ENCODE measurements at regions not wholly inside any gene's neighbourhood (a gene's known extent, or its start where the extent isn't known, plus 50 kb on each side); places are given as distances from the start of the nearest gene placed in this dataset.

- intact Hi-C loops (cut with DNase I), result no loop called here
- ATAC-seq, result no peak
- no peaks in the 10 kb centered on the region for H3K27me3 ChIP-seq (ENCODE audit: low read depth)
- H3K27ac ChIP-seq, result no peak overlapping the region
- no peak for DNase-seq
- no peaks in the 10 kb centered on the region for H3K9me3 ChIP-seq
- no peak for TF ChIP-seq CTCF (IDR thresholded peaks at IDR 0.05)
- peaks cover 4% of the 10 kb centered on the region for H3K4me1 ChIP-seq
- no peak overlapping the region for H3K4me3 ChIP-seq
- no peaks in the 10 kb centered on the region for H3K36me3 ChIP-seq
These were observed 124.7 kb upstream of the VSTM2B start for GRCh38 chr19:29400917-29401711.

DNA sequence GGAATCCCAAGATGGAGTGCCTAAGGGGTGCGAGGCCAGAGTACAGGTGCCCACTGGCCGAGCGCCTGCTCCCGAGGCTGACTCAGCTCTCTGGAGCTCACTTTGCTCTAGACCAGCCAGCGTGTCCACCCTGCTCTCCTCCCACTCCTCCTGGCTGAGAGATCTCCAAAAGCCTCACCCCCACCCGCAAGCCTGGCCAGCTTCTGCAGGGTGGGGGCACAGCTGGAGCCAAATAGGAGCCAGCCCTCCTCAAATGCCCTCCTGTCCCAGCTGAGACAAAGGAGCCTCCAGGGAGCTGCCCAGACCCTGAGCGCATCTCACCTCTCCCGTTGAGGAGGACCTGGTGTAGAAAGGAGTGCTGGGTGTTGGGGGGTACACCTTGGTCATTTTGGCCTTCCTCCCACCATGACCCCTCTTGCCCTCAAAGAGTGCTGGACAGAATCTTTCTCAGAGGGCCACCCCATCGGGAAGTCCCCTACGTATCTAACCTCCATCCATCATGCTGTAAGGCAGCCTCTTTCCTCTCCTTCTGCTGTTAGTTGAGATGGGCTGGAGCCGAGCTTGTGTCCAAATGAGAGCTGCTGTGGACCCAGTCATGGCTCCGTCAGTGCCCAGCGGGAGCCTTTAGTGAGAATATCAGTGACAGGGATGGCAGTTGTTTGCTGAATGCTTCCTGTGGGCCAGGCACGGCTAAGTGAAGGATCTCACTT is 123.9 kb upstream of the VSTM2B start:
- no peak overlapping the region for H3K4me3 ChIP-seq
- H3K9me3 ChIP-seq, result no peaks in the 10 kb centered on the region
- H3K27me3 ChIP-seq (ENCODE audit: low read depth), result no peaks in the 10 kb centered on the region
- no peaks in the 10 kb centered on the region for H3K36me3 ChIP-seq
- intact Hi-C loops (cut with DNase I), result no loop called here
- DNase-seq, result no peak
- H3K4me1 ChIP-seq, result peaks cover 4% of the 10 kb centered on the region
- H3K27ac ChIP-seq, result no peak overlapping the region
- no peak for TF ChIP-seq CTCF (IDR thresholded peaks at IDR 0.05)
- ATAC-seq, result no peak

DNA sequence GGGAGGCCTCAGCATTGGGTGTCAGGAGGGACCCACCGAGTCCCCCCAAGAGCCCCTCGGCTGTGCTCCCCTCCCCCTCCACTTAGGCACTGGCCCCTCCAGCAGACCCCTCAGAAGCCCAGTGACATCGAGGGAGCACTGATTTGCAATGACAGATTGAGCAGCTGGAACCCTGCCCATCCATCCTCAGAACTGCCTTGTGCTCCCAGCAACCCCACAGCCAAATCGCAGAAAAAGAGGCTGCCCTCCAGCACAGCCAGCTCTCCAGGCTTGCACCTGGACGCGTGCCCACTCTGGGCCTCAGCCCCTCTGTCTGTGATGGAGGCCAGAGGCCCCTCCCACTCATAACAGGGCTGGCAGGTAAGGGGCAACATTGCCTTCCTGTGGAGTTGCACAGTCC is 123.2 kb upstream of the VSTM2B start:
- no peak for TF ChIP-seq CTCF (IDR thresholded peaks at IDR 0.05)
- DNase-seq, result no peak
- H3K36me3 ChIP-seq, result no peaks in the 10 kb centered on the region
- H3K27me3 ChIP-seq (ENCODE audit: low read depth), result no peaks in the 10 kb centered on the region
- no peaks in the 10 kb centered on the region for H3K9me3 ChIP-seq
- no peak overlapping the region for H3K4me3 ChIP-seq
- peaks cover 4% of the 10 kb centered on the region for H3K4me1 ChIP-seq
- no peak overlapping the region for H3K27ac ChIP-seq
- no peak for ATAC-seq
- intact Hi-C loops (cut with DNase I), result no loop called here

GRCh38 chr19:29404015-29404414 is 121.8 kb upstream of the VSTM2B start:
- Histone ChIP-seq H3K36me3 (no peaks in the 10 kb centered on the region), H3K4me1 (peaks cover 4% of the 10 kb centered on the region), H3K27ac (no peak overlapping the region), H3K27me3 (ENCODE audit: low read depth) (peaks cover 4% of the 10 kb centered on the region), H3K9me3 (no peaks in the 10 kb centered on the region), H3K4me3 (no peak overlapping the region)
- no peak for TF ChIP-seq CTCF (IDR thresholded peaks at IDR 0.05)
- DNase-seq (no peak), ATAC-seq (no peak)
- intact Hi-C loops (cut with DNase I), result no loop called here

DNA sequence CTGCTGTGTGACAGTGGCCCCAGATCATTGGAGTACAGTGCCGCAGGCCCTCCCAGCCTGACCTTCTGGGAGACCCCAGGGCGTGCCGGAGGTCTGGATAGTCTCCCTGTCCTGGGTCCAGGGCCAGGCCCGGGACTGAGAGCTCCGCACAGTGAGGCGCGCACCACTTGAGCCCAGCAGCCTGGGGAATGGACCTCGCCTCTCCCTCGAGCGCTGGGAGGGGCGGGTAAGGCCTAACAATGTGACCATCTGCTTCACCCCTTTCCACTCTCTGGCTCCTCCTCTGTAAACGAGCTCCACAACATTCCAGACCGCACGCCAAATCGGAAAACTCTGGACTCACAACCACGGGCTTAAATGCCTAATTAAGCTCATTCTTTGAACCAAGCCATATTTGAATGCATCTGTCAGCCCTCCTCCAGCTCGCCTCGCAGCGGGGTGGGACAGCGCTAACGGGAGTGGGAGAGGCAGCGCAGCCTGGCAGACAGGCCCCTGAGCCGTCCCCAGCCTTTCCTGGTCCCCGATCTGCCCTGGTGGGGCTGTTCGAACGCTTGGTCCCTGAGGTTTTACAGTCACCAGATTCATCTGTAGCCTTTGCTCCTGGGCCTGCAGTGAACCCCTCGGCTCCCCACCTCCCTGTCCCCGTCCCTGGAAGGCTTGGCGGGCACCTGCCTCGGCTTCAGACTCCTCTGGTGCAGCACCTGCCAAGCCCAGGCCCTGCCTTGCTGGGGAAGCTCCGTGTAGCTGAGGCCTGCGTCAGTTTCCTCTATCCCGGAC is 120.7 kb upstream of the VSTM2B start:
- Histone ChIP-seq H3K4me1 (peaks cover 4% of the 10 kb centered on the region), H3K36me3 (no peaks in the 10 kb centered on the region), H3K9me3 (no peaks in the 10 kb centered on the region), H3K4me3 (no peak overlapping the region), H3K27me3 (ENCODE audit: low read depth) (peaks cover 4% of the 10 kb centered on the region), H3K27ac (peak overlapping the region; percentile 41)
- intact Hi-C loops (cut with DNase I), result no loop called here
- ATAC-seq, result peak in 1 of 2 donors; percentile 59
- TF ChIP-seq CTCF (IDR thresholded peaks at IDR 0.05), result no peak
- no peak for DNase-seq
